Tibial nerve (tissue), 4 donors: ENCODE measurements at regions not wholly inside any gene's neighbourhood (a gene's known extent, or its start where the extent isn't known, plus 50 kb on each side); places are given as distances from the start of the nearest gene placed in this dataset.

Experiments used
- DNase-seq, 2 donors: peaks; one replicate each; pipeline ENCODE4 v3.0.0-alpha.2; 2019; ENCODE audit warnings: low spot score in 2 of 2
- H3K27ac ChIP-seq, 4 donors: fragments of 200-600 bp; sonication (generic) in 3 of 4; one replicate each; pipeline ENCODE4 v1.5.1; 2017 to 2019; ENCODE audit warnings: mild to moderate bottlenecking in 1 of 4
- H3K27me3 ChIP-seq, 2 donors: fragments of 200-600 bp; sonication (generic) in 1 of 2; one replicate each; pipeline versions ENCODE4 v1.5.1 to v1.6.0; 2017 to 2019
- H3K36me3 ChIP-seq, 3 donors: fragments of 200-600 bp; sonication (generic); one replicate each; pipeline ENCODE4 v1.5.1; 2018 to 2019
- H3K4me1 ChIP-seq, 4 donors: fragments of 200-600 bp; sonication (generic) in 3 of 4; one replicate each; pipeline ENCODE4 v1.5.1; 2017 to 2019
- H3K4me3 ChIP-seq, 4 donors: fragments of 200-600 bp; sonication (generic) in 3 of 4; one replicate each; pipeline ENCODE4 v1.5.1; 2017 to 2019; ENCODE audit warnings: mild to moderate bottlenecking in 1 of 4, moderate library complexity in 1 of 4
- H3K9me3 ChIP-seq, 4 donors: fragments of 200-600 bp; sonication (generic) in 3 of 4; one replicate each; pipeline ENCODE4 v1.5.1; 2017 to 2019
- CTCF ChIP-seq, 5 experiments: fragments of 200-600 bp in 3 of 5; fragments of 450-650 bp in 2 of 5; sonication (generic) in 3 of 5; IDR thresholded peaks; one replicate each; pipeline ENCODE4 v1.5.1; 2016 to 2019; ENCODE audit warnings: antibody characterized with exemption in 5 of 5, mild to moderate bottlenecking in 3 of 5, moderate library complexity in 2 of 5
- EP300 ChIP-seq, 2 donors: sonication (generic); formaldehyde crosslinking; IDR thresholded peaks; one replicate each; pipeline ENCODE4 v1.6.1; 2017; ENCODE audit warnings: antibody characterized with exemption in 2 of 2, mild to moderate bottlenecking in 1 of 2
- POLR2A ChIP-seq, 2 donors: fragments of 450-650 bp; IDR thresholded peaks; one replicate each; pipeline ENCODE4 v1.6.1; 2017; ENCODE audit warnings: antibody characterized with exemption in 2 of 2, mild to moderate bottlenecking in 2 of 2, moderate library complexity in 2 of 2
- WGBS, 2 donors: methylation state at CpG; one replicate each; pipeline ENCODE4 v1.1.5; 2018; 5-methylcytosine and 5-hydroxymethylcytosine counted together

GRCh38 chr3:101988596-101988995 lies 139.3 kb downstream of the NFKBIZ start:
- Histone ChIP-seq H3K27ac (no peak overlapping the region), H3K27me3 (no peaks in the 10 kb centered on the region), H3K36me3 (no peaks in the 10 kb centered on the region), H3K4me1 (peaks cover 0 to 10% (median 0%) of the 10 kb centered on the region in 4 donors), H3K9me3 (no peaks in the 10 kb centered on the region), H3K4me3 (no peak overlapping the region)
- DNase-seq: no peak
- 90 to 93% methylated on average over 3 of the region's 3 CpGs for WGBS, 2 donors
- TF ChIP-seq EP300 (IDR thresholded peaks at IDR 0.05): no peak
- TF ChIP-seq POLR2A (IDR thresholded peaks at IDR 0.05): no peak
- no peak for TF ChIP-seq CTCF (IDR thresholded peaks at IDR 0.05)

GRCh38 chr3:101989578-101990200 lies 140.4 kb downstream of the NFKBIZ start:
- H3K4me3 ChIP-seq: no peak overlapping the region
- H3K4me1 ChIP-seq: peaks cover 0 to 10% (median 0%) of the 10 kb centered on the region in 4 donors
- TF ChIP-seq EP300 (IDR thresholded peaks at IDR 0.05) (no peak), POLR2A (IDR thresholded peaks at IDR 0.05) (no peak), CTCF (IDR thresholded peaks at IDR 0.05) (no peak)
- H3K36me3 ChIP-seq: no peaks in the 10 kb centered on the region
- H3K9me3 ChIP-seq: no peaks in the 10 kb centered on the region
- no peak overlapping the region for H3K27ac ChIP-seq
- DNase-seq: no peak
- H3K27me3 ChIP-seq: no peaks in the 10 kb centered on the region
- 83 to 98% methylated on average over 5 of the region's 5 CpGs for WGBS, 2 donors

- Histone ChIP-seq H3K4me1 (peaks cover 0 to 10% (median 0%) of the 10 kb centered on the region in 4 donors), H3K27me3 (no peaks in the 10 kb centered on the region), H3K9me3 (no peaks in the 10 kb centered on the region), H3K4me3 (no peak overlapping the region), H3K36me3 (no peaks in the 10 kb centered on the region), H3K27ac (no peak overlapping the region)
- DNase-seq: no peak
- TF ChIP-seq POLR2A (IDR thresholded peaks at IDR 0.05) (no peak), CTCF (IDR thresholded peaks at IDR 0.05) (no peak), EP300 (IDR thresholded peaks at IDR 0.05) (no peak)
- WGBS, 2 donors: 54% methylated on average over 2 of the region's 2 CpGs
Observed at GRCh38 chr3:101992863-101993262, 143.5 kb downstream of the NFKBIZ start.

GRCh38 chr3:101994386-101994785 lies 145.1 kb downstream of the NFKBIZ start:
- DNase-seq: no peak
- TF ChIP-seq POLR2A (IDR thresholded peaks at IDR 0.05): no peak
- TF ChIP-seq CTCF (IDR thresholded peaks at IDR 0.05): no peak
- no peak for TF ChIP-seq EP300 (IDR thresholded peaks at IDR 0.05)
- H3K4me3 ChIP-seq: no peak overlapping the region
- 94 to 95% methylated on average over 3 of the region's 3 CpGs for WGBS, 2 donors
- no peaks in the 10 kb centered on the region for H3K27me3 ChIP-seq
- H3K4me1 ChIP-seq: peaks cover 0 to 15% (median 0%) of the 10 kb centered on the region in 4 donors
- H3K27ac ChIP-seq: no peak overlapping the region
- H3K9me3 ChIP-seq: no peaks in the 10 kb centered on the region
- no peaks in the 10 kb centered on the region for H3K36me3 ChIP-seq

- no peaks in the 10 kb centered on the region for H3K27me3 ChIP-seq
- no peak overlapping the region for H3K27ac ChIP-seq
- no peaks in the 10 kb centered on the region for H3K9me3 ChIP-seq
- no peak overlapping the region for H3K4me3 ChIP-seq
- peaks cover 0 to 15% (median 0%) of the 10 kb centered on the region in 4 donors for H3K4me1 ChIP-seq
- WGBS, 2 donors: 71 to 81% methylated on average over 4 of the region's 4 CpGs
- TF ChIP-seq CTCF (IDR thresholded peaks at IDR 0.05) (no peak), EP300 (IDR thresholded peaks at IDR 0.05) (no peak), POLR2A (IDR thresholded peaks at IDR 0.05) (no peak)
- DNase-seq: no peak
- no peaks in the 10 kb centered on the region for H3K36me3 ChIP-seq
Observed at GRCh38 chr3:101995371-101996046, 146.2 kb downstream of the NFKBIZ start.
